Thyroid gland (tissue), 4 donors: ENCODE measurements at regions not wholly inside any gene's neighbourhood (a gene's known extent, or its start where the extent isn't known, plus 50 kb on each side); places are given as distances from the start of the nearest gene placed in this dataset.

Experiments used
- POLR2A ChIP-seq, 2 donors: fragments of 450-650 bp; IDR thresholded peaks; one replicate each; pipeline ENCODE4 v1.6.1; 2017; ENCODE audit warnings: antibody characterized with exemption in 2 of 2, mild to moderate bottlenecking in 2 of 2, moderate library complexity in 1 of 2
- TF ChIP-seq, protein P1 (sequence below), 6 experiments: fragments of 200-600 bp in 3 of 6; fragments of 450-650 bp in 3 of 6; sonication (generic) in 3 of 6; IDR thresholded peaks; one replicate each; pipeline ENCODE4 v1.5.1; 2016 to 2019; ENCODE audit warnings: antibody characterized with exemption in 6 of 6, mild to moderate bottlenecking in 2 of 6, inconsistent platforms in 1 of 6, moderate library complexity in 1 of 6

DNA sequence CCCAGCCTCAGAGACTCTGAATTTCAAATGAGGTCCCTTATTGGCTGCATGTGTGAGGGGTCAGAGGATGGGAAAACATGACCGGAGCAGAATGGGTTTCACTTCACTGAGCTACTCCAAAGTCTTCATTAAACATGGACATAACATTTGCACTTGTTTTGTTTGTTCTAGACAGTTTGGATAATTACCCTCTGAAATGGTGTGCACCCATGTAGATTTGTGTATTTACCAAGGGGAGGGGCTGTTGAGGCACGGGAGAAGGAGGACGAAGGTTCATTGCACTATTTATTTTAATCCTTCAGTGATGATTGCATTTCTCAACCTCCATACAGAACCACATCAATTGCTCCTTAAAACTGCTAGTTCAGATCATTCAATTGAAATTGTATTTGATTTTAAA, 364.2 kb downstream of the TFAP2B start:
- TF ChIP-seq POLR2A (IDR thresholded peaks at IDR 0.05), result no peak
- TF ChIP-seq, protein P1, sequence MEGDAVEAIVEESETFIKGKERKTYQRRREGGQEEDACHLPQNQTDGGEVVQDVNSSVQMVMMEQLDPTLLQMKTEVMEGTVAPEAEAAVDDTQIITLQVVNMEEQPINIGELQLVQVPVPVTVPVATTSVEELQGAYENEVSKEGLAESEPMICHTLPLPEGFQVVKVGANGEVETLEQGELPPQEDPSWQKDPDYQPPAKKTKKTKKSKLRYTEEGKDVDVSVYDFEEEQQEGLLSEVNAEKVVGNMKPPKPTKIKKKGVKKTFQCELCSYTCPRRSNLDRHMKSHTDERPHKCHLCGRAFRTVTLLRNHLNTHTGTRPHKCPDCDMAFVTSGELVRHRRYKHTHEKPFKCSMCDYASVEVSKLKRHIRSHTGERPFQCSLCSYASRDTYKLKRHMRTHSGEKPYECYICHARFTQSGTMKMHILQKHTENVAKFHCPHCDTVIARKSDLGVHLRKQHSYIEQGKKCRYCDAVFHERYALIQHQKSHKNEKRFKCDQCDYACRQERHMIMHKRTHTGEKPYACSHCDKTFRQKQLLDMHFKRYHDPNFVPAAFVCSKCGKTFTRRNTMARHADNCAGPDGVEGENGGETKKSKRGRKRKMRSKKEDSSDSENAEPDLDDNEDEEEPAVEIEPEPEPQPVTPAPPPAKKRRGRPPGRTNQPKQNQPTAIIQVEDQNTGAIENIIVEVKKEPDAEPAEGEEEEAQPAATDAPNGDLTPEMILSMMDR (IDR thresholded peaks at IDR 0.05), result no peak
